ENCODE measurements at regions not wholly inside any gene's neighbourhood (a gene's known extent, or its start where the extent isn't known, plus 50 kb on each side); places are given as distances from the start of the nearest gene placed in this dataset.

DNA sequence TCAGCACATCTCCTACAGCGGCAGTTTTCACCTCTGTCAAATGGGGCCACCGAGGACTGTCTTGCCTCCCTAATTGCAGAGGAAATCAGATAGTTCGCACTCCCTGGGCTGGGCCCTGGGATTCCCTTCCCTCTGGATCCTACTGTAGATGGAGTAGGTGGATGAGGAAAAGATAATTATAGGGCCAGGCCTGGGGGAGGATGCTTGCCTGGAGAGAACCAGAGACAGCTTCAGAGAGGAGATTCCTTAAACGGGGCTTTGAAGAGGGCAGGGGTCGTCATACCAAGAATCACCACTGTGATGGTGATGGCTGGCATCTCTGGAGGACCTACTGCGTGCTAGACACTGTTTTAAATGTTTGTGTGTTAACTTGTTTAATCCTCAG is 50.8 kb upstream of the SLC6A6 start:
- no peak for TF ChIP-seq CTCF (IDR thresholded peaks at IDR 0.05; ENCODE audit: insufficient read depth, low read depth, low read length)
- H3K4me3 ChIP-seq (ENCODE audit: low read depth, low read length), result no peak overlapping the region
- DNase-seq (ENCODE audit: low read depth), result no peak

GRCh38 chr3:14352002-14352627 is 50.3 kb upstream of the SLC6A6 start:
- TF ChIP-seq CTCF (IDR thresholded peaks at IDR 0.05; ENCODE audit: insufficient read depth, low read depth, low read length), result no peak
- no peak for DNase-seq (ENCODE audit: low read depth)
- H3K4me3 ChIP-seq (ENCODE audit: low read depth, low read length), result no peak overlapping the region

All from fibroblast of villous mesenchyme (primary cell).